IPS DF 4.7 (cell line): ENCODE measurements at regions not wholly inside any gene's neighbourhood (a gene's known extent, or its start where the extent isn't known, plus 50 kb on each side); places are given as distances from the start of the nearest gene placed in this dataset.

Experiments used
- DNase-seq: peaks from one replicate; pipeline ENCODE4 v3.0.0-alpha.2; 2013; ENCODE audit warnings: low spot score; ENCODE audit errors: extremely low read depth

- DNase-seq, result no peak
These were observed 140.0 kb upstream of the SOX5 start for GRCh38 chr12:24089510-24089890.

GRCh38 chr12:24088751-24089509 lies 139.5 kb upstream of the SOX5 start:
- no peak for DNase-seq

- no peak for DNase-seq
These were observed 137.8 kb upstream of the SOX5 start for GRCh38 chr12:24087294-24087693.

- DNase-seq, result no peak
These were observed 135.3 kb upstream of the SOX5 start for GRCh38 chr12:24084800-24085199.

- DNase-seq, result no peak
These were observed 134.4 kb upstream of the SOX5 start for GRCh38 chr12:24083838-24084237.

GRCh38 chr12:24081606-24082005 lies 132.1 kb upstream of the SOX5 start:
- DNase-seq, result no peak

- no peak for DNase-seq
These were observed 131.6 kb upstream of the SOX5 start for GRCh38 chr12:24081092-24081529.

- no peak for DNase-seq
These were observed 131.0 kb upstream of the SOX5 start for GRCh38 chr12:24080465-24080864.

- no peak for DNase-seq
These were observed 129.6 kb upstream of the SOX5 start for GRCh38 chr12:24079083-24079482.

- DNase-seq, result no peak
These were observed 128.9 kb upstream of the SOX5 start for GRCh38 chr12:24078318-24078765.

GRCh38 chr12:24077161-24077560 lies 127.7 kb upstream of the SOX5 start:
- no peak for DNase-seq

GRCh38 chr12:24075650-24076049 lies 126.2 kb upstream of the SOX5 start:
- DNase-seq, result no peak

- no peak for DNase-seq
These were observed 123.8 kb upstream of the SOX5 start for GRCh38 chr12:24073170-24073810.

GRCh38 chr12:24072302-24072701 lies 122.8 kb upstream of the SOX5 start:
- DNase-seq, result no peak

GRCh38 chr12:24071842-24072241 lies 122.4 kb upstream of the SOX5 start:
- DNase-seq, result no peak

- no peak for DNase-seq
These were observed 120.3 kb upstream of the SOX5 start for GRCh38 chr12:24069532-24070395.

- DNase-seq, result no peak
These were observed 117.4 kb upstream of the SOX5 start for GRCh38 chr12:24066865-24067264.

GRCh38 chr12:24066097-24066496 lies 116.6 kb upstream of the SOX5 start:
- no peak for DNase-seq

GRCh38 chr12:24062642-24063245 lies 113.3 kb upstream of the SOX5 start:
- no peak for DNase-seq

GRCh38 chr12:24060089-24060488 lies 110.6 kb upstream of the SOX5 start:
- no peak for DNase-seq

GRCh38 chr12:24057920-24058476 lies 108.5 kb upstream of the SOX5 start:
- no peak for DNase-seq
